ENCODE measurements at regions not wholly inside any gene's neighbourhood (a gene's known extent, or its start where the extent isn't known, plus 50 kb on each side); places are given as distances from the start of the nearest gene placed in this dataset.

- no peak for DNase-seq (ENCODE audit: low spot score)
- ATAC-seq, result peak; percentile 13
Observed at GRCh38 chr11:80239217-80239616, 798.4 kb upstream of the TENM4 start.

DNA sequence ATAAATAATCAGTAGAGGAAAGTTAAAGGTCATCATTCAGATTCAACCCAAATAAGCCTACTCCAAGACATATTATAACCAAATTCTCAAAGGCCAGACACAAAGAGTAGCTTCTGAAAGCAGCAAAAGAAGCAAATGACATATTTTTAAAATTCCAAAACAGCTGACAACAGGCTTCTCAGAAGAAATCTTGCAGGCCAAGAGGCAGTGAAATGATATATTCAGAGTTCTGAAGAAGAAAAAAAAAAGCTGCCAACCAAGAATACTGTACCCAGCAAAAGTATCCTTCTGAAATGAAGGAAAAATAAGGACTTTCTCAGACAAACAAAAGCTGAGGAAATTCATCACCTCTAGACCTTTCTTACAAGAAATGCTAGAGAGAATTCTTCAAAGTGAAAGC, 787.1 kb upstream of the TENM4 start:
- DNase-seq (ENCODE audit: low spot score) (no peak), ATAC-seq (no peak)

- DNase-seq (ENCODE audit: low spot score) (no peak), ATAC-seq (no peak)
Observed at GRCh38 chr11:80214413-80214812, 773.6 kb upstream of the TENM4 start.

DNA sequence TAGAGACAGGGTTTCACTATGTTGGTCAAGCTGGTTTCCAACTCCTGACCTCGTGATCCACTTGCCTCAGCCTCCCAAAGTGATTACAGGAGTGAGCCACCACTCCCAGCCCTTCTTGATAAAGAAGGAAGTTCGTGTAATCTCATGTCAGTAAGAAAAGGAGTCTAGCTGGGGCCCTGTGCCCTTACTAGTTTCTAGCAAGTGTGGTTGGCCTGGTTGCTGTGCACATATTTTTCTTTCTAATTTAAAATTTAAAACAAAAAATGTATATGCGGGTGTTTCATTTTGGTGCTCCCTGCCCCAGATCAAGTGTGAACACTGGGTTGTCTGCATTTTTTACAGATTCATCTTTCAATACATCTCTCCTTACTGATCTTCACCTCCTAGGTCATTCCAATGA, 770.8 kb upstream of the TENM4 start:
- DNase-seq (ENCODE audit: low spot score) (no peak), ATAC-seq (no peak)

DNA sequence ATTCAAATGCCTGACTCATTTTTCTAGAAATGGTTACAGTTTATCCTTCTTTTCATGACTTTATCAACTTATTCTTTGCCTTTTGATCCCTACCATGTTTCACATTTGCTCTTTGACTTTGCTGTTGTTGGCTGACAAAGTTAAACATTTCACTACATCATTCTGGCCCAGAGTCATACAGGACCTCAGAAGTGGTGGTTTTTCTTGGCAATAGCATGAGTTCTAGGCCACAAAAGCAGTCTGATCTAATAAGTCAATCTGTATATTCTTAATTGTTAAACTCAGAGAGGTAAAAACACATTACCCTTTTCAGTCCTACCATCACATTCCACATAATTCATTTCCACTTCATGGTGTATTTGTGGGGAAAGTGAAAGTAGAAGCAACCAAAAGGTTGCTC, 763.2 kb upstream of the TENM4 start:
- ATAC-seq (no peak), DNase-seq (ENCODE audit: low spot score) (no peak)

GRCh38 chr11:80196932-80197554, 756.2 kb upstream of the TENM4 start:
- DNase-seq (ENCODE audit: low spot score), result no peak
- ATAC-seq, result no peak

DNA sequence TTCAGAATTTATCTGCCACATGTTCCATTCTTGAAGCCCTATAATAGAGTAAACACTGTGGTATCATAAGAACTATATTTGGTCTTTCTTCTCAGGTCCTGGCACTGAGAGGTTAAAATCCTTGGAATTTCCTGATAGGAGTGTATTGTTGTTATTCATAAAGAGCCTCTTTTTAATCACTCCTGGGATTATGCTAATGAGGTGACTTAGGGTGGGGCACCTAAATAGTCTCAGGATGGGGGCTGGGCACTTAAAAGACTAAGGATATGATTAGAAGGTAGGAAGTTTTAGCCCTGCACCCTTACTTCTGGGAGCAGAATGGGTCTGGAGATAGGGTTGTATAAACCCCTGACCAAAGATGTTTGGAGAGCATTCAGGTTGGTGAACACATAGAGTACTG, 755.2 kb upstream of the TENM4 start:
- DNase-seq (ENCODE audit: low spot score) (no peak), ATAC-seq (no peak)

GRCh38 chr11:80194625-80195024, 753.8 kb upstream of the TENM4 start:
- DNase-seq (ENCODE audit: low spot score) (no peak), ATAC-seq (no peak)

DNA sequence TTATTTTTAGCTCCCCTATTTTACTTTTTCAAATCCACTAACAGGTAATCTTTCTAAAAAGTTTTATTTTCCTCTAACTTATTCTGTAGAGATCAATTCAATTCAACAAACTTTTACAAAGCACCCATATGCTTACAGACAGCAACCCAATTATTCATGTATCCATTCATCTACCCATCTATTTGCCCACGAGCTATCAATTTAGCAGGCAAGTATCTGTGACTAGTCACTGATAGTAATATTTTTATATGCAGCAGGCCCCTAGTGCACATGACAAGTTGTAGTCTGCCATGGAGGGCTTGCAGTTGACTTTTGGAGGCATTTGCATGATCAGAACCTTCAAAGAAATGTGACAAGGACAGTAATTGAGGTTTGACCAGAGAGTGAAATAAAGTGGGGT, 753.2 kb upstream of the TENM4 start:
- DNase-seq (ENCODE audit: low spot score) (no peak), ATAC-seq (no peak)

DNA sequence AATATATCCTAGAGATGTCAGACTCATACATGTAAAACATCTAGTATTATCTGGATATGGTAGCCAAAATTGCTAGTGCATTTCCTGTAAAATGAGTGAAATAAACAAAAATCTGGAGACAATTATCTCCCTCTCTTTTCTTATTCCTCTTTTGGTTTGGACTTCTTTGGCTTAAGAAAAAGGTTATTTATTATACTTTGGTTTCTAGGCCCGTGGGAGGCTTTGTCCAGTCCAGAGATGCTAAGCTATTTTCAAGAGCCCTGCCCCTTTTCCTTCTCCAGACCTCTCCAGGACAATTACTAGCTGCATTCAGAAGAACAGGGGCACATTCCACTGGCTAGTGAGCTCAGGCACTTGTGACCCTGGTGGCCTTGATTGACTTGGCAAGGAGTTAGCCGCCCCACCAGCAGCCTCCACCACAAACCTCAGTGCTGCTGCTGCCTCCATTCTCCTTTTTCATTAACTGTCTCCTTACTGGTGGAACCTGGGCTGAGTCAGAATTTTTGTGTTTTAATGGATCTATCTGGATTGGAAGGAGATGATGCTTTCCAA, 747.3 kb upstream of the TENM4 start:
- DNase-seq (ENCODE audit: low spot score) (no peak), ATAC-seq (no peak)

- DNase-seq (ENCODE audit: low spot score), result no peak
- no peak for ATAC-seq
Observed at GRCh38 chr11:80186692-80187091, 745.9 kb upstream of the TENM4 start.

DNA sequence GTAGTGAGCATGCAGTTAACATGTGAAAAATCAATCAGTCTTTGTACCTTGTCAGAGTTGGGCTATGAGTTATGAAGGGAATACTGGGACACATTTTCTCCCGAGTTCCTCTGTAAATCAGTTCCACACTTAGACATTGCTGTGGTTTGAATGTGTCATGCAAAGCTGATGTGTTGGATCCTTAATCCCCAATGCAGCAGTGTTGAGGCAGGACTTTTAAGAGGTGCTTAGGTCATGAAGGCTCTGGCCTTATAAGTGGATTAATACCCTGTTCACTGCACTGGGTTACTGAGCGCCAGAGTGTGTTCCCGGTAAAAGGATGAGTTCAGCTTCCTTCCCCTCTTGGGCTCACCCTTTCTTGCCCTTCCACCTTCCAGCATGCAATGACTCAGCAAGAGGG, 742.1 kb upstream of the TENM4 start:
- ATAC-seq, result no peak
- DNase-seq (ENCODE audit: low spot score), result no peak

DNA sequence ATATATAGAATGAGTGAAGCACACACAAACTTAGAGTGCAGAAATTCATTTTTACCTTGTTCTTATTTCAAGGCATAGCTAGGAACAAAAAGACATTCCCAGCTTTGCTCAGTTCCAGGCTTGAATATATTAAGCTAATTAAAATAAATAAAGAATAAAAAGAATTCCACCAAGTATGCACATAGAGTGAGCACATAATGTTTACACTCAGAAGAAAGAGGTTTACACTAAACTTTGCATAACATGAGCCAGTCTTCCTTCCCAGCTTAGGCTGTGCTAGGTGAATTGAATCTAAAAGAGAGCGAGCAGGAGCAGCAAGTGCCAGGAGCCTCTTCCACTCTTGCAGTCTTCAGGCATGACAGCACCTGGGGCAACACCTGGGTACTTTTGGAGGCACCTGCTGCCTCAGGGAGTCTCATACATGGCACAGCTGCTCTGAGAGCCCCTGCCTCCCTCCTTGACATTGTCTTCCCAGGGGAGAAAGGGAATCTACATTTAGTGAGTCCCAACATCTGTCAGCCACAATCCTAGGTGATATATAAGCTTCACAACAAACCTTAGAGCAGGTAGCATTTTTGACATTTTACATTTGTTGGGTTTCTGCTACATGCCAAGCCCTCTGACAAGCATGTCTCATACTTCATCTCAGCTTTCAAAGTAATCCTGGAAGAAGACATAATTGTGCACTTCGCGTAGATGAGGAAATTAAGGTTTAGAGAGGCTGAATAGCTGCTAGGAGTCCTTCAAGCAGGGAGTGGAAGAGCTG, 732.7 kb upstream of the TENM4 start:
- ATAC-seq (no peak), DNase-seq (ENCODE audit: low spot score) (no peak)

GRCh38 chr11:80168796-80169195, 728.0 kb upstream of the TENM4 start:
- ATAC-seq (no peak), DNase-seq (ENCODE audit: low spot score) (no peak)

- DNase-seq (ENCODE audit: low spot score), result no peak
- no peak for ATAC-seq
Observed at GRCh38 chr11:80167766-80168165, 726.9 kb upstream of the TENM4 start.

- ATAC-seq (no peak), DNase-seq (ENCODE audit: low spot score) (no peak)
Observed at GRCh38 chr11:80165744-80166143, 724.9 kb upstream of the TENM4 start.

- ATAC-seq (no peak), DNase-seq (ENCODE audit: low spot score) (no peak)
Observed at GRCh38 chr11:80163441-80163840, 722.6 kb upstream of the TENM4 start.

GRCh38 chr11:80163011-80163410, 722.2 kb upstream of the TENM4 start:
- DNase-seq (ENCODE audit: low spot score), result no peak
- ATAC-seq, result no peak

- ATAC-seq, result no peak
- no peak for DNase-seq (ENCODE audit: low spot score)
Observed at GRCh38 chr11:80162387-80162786, 721.6 kb upstream of the TENM4 start.

- DNase-seq (ENCODE audit: low spot score), result no peak
- no peak for ATAC-seq
Observed at GRCh38 chr11:80157447-80157846, 716.6 kb upstream of the TENM4 start.

DNA sequence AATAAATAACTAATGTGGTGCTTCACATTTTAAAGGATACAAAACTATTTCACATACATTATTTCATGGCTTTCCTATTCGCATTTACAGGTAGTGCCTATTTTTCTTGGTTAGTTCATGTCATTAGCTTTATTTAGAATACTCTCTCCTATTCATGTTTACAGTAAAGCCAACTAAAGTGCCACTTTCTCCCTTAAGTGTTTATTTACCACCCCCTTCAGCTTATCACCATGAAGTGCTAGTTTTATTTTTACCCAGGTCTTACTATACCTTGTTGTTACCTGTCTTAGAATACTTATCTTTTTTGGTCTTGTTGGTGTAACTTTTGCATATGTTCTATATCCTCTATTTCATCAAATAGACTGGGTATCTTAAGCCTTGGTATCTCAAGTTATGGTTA, 715.2 kb upstream of the TENM4 start:
- no peak for ATAC-seq
- no peak for DNase-seq (ENCODE audit: low spot score)

GRCh38 chr11:80155412-80156017, 714.7 kb upstream of the TENM4 start:
- peak; percentile 67 for ATAC-seq
- no peak for DNase-seq (ENCODE audit: low spot score)

Measured in left lobe of liver (tissue), 2 donors.